OCI-LY1 (cell line): ENCODE measurements at regions not wholly inside any gene's neighbourhood (a gene's known extent, or its start where the extent isn't known, plus 50 kb on each side); places are given as distances from the start of the nearest gene placed in this dataset.

ENCODE experiments used
- H2AFZ ChIP-seq: fragments of 200-600 bp; sonication (generic), shearing (Covaris generic); 2 replicates; pipeline ENCODE4 v1.6.0; 2014; ENCODE audit warnings: antibody characterized with exemption, mild to moderate bottlenecking, low read length
- H3F3A ChIP-seq: fragments of 200-600 bp; sonication (generic), shearing (Covaris generic); 2 replicates; pipeline ENCODE4 v1.6.0; 2014; ENCODE audit warnings: mild to moderate bottlenecking, antibody characterized with exemption, low read length, moderate library complexity; ENCODE audit not compliant: insufficient read depth
- H3K27ac ChIP-seq: fragments of 200-600 bp; sonication (generic); 2 replicates; pipeline ENCODE4 v1.5.1; 2014; ENCODE audit warnings: low read length, mixed run types, mild to moderate bottlenecking, low read depth; ENCODE audit not compliant: poor library complexity, severe bottlenecking
- H3K27me3 ChIP-seq: fragments of 200-600 bp; sonication (generic); 2 replicates; pipeline ENCODE4 v1.6.0; 2014; ENCODE audit warnings: antibody characterized with exemption, mild to moderate bottlenecking, low read length, moderate library complexity; ENCODE audit not compliant: insufficient read depth
- H3K36me3 ChIP-seq: fragments of 200-600 bp; sonication (generic); 2 replicates; pipeline ENCODE4 v1.6.1; 2014; ENCODE audit warnings: mild to moderate bottlenecking, antibody characterized with exemption, low read length, moderate library complexity, mixed read lengths; ENCODE audit not compliant: insufficient read depth
- H3K4me1 ChIP-seq: fragments of 200-600 bp; sonication (generic); 2 replicates; pipeline ENCODE4 v1.5.1; 2014; ENCODE audit warnings: mild to moderate bottlenecking, low read length, moderate library complexity; ENCODE audit not compliant: insufficient read depth, severe bottlenecking
- H3K4me2 ChIP-seq: fragments of 200-600 bp; sonication (generic), shearing (Covaris generic); 2 replicates; pipeline ENCODE4 v1.6.1; 2014; ENCODE audit warnings: low read length
- H3K4me3 ChIP-seq: fragments of 200-600 bp; sonication (generic); 2 replicates; pipeline ENCODE4 v1.5.1; 2014; ENCODE audit warnings: low read length, low read depth, mild to moderate bottlenecking, mixed read lengths; ENCODE audit not compliant: poor library complexity, severe bottlenecking
- H3K79me2 ChIP-seq: fragments of 200-600 bp; shearing (Covaris generic); 2 replicates; pipeline ENCODE4 v1.6.1; 2016; ENCODE audit warnings: mixed run types, low read length, mixed read lengths; ENCODE audit not compliant: insufficient read depth
- H3K9ac ChIP-seq: fragments of 200-600 bp; sonication (generic), shearing (Covaris generic); 2 replicates; pipeline ENCODE4 v1.6.1; 2014; ENCODE audit warnings: mild to moderate bottlenecking, low read length, mixed read lengths
- H3K9me2 ChIP-seq: fragments of 200-600 bp; sonication (generic), shearing (Covaris generic); 2 replicates; pipeline ENCODE4 v1.6.1; 2014; ENCODE audit warnings: low read depth, mild to moderate bottlenecking, low read length, mixed read lengths
- H3K9me3 ChIP-seq: fragments of 200-600 bp; shearing (Covaris generic); 2 replicates; pipeline ENCODE4 v1.6.1; 2014; ENCODE audit warnings: low read length, mixed read lengths
- H4K20me1 ChIP-seq: fragments of 200-600 bp; sonication (generic), shearing (Covaris generic); 2 replicates; pipeline ENCODE4 v1.6.0; 2016; ENCODE audit warnings: mild to moderate bottlenecking, low read length; ENCODE audit not compliant: insufficient read depth
- EZH2 ChIP-seq: fragments of 200-600 bp; sonication (generic), shearing (Covaris generic); IDR thresholded peaks from 2 replicates; pipeline ENCODE4 v1.8.0; 2017; ENCODE audit warnings: borderline replicate concordance, mixed run types, mild to moderate bottlenecking, antibody characterized with exemption, low read length, moderate library complexity, mixed read lengths
- TF ChIP-seq, protein P1 (sequence below): fragments of 200-600 bp; sonication (generic), shearing (Covaris generic); IDR thresholded peaks from 2 replicates; pipeline ENCODE4 v1.5.1; 2017; ENCODE audit warnings: mild to moderate bottlenecking, antibody characterized with exemption, low read length, moderate library complexity, mixed read lengths

DNA sequence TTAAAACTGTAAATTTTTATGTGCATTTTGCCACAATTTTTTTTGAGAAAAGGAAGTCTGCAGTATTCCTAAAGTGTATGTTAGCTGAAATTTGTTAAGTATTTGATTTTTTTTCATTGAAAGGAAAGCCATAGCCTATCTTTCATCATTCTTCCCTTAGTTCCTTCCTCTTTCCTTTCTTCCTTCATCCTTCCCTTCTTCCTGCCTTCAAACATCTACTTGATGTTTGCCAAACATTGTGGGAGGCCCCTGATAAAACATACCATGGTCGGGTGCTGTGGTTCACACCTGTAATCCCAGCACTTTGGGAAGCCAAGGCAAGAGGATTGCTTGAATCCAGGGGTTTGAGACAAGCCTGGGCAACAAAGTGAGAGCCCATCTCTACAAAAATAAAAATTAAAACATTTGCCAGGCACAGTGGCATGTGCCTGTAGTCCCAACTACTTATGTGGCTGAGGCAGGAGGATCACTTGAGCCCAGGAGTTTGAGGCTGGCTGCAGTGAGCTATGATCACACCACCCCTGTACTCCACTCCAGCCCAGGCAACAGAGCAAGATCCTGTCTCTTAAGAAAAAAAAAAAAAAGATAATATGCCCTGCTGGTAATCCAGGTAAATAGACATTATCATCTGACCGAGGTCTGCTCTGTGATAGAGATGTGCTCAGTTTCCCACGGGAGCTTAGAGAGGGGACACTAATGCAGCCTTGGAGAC lies 62.9 kb upstream of the FOXN2 start:
- no peaks in the 10 kb centered on the region for H3K4me1 ChIP-seq
- H3K9me2 ChIP-seq: no peaks in the 10 kb centered on the region
- no peak overlapping the region for H3K27ac ChIP-seq
- H3K4me3 ChIP-seq: no peak overlapping the region
- no peak overlapping the region for H3K9ac ChIP-seq
- H3K36me3 ChIP-seq: no peaks in the 10 kb centered on the region
- H3K9me3 ChIP-seq: no peaks in the 10 kb centered on the region
- H3F3A ChIP-seq: no peaks in the 10 kb centered on the region
- H2AFZ ChIP-seq: no peak overlapping the region
- no peak overlapping the region for H3K4me2 ChIP-seq
- no peaks in the 10 kb centered on the region for H4K20me1 ChIP-seq
- no peaks in the 10 kb centered on the region for H3K79me2 ChIP-seq
- TF ChIP-seq EZH2: no peak
- TF ChIP-seq, protein P1, sequence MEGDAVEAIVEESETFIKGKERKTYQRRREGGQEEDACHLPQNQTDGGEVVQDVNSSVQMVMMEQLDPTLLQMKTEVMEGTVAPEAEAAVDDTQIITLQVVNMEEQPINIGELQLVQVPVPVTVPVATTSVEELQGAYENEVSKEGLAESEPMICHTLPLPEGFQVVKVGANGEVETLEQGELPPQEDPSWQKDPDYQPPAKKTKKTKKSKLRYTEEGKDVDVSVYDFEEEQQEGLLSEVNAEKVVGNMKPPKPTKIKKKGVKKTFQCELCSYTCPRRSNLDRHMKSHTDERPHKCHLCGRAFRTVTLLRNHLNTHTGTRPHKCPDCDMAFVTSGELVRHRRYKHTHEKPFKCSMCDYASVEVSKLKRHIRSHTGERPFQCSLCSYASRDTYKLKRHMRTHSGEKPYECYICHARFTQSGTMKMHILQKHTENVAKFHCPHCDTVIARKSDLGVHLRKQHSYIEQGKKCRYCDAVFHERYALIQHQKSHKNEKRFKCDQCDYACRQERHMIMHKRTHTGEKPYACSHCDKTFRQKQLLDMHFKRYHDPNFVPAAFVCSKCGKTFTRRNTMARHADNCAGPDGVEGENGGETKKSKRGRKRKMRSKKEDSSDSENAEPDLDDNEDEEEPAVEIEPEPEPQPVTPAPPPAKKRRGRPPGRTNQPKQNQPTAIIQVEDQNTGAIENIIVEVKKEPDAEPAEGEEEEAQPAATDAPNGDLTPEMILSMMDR: no peak
- H3K27me3 ChIP-seq: no peaks in the 10 kb centered on the region

DNA sequence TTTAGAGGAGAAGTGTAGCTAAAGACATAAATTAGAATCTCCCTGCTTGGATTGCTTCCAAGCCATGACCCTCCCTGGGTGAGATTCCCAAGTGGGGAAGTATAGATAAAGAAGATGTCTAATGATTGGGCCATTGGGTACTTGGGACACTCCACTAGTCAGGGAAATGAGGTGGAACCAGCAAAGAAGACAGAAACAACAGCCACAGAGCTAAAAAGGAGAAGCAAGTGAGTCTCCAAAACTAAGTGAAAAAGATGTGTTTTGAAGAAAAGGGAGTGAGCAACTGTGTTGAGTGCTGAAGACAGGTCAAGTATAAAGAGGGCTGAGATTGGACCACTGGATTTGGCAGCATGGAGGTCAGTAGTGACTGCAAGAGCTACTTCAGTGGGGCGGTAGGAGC lies 61.2 kb upstream of the FOXN2 start:
- H2AFZ ChIP-seq: no peak overlapping the region
- TF ChIP-seq, protein P1: no peak
- no peak for TF ChIP-seq EZH2
- no peaks in the 10 kb centered on the region for H3K9me3 ChIP-seq
- no peaks in the 10 kb centered on the region for H4K20me1 ChIP-seq
- no peak overlapping the region for H3K9ac ChIP-seq
- no peaks in the 10 kb centered on the region for H3K27me3 ChIP-seq
- no peaks in the 10 kb centered on the region for H3K9me2 ChIP-seq
- H3K79me2 ChIP-seq: no peaks in the 10 kb centered on the region
- H3K4me1 ChIP-seq: no peaks in the 10 kb centered on the region
- H3K4me2 ChIP-seq: no peak overlapping the region
- no peak overlapping the region for H3K27ac ChIP-seq
- no peaks in the 10 kb centered on the region for H3F3A ChIP-seq
- no peaks in the 10 kb centered on the region for H3K36me3 ChIP-seq
- no peak overlapping the region for H3K4me3 ChIP-seq

DNA sequence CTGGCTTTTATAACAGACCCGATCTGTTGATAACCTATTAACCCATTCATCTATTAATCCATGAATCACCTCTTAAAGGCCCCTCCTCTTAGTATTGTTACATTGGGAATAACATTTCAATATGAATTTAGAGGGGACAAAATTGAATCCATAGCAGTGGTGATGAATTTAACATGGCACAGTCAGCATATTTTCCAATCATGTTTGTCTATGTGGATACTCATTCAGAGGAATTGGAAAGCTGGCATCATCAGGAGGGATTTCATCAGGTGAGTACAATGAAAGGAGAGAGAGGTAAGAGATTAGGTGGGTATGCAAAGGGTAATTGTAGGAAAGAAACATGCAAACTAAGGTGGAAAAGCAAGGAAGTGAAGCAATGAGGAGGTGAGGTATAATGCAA lies 59.6 kb upstream of the FOXN2 start:
- Histone ChIP-seq H3K27ac (no peak overlapping the region), H3K27me3 (no peaks in the 10 kb centered on the region), H3K4me2 (no peak overlapping the region), H2AFZ (no peak overlapping the region), H3K36me3 (no peaks in the 10 kb centered on the region), H3K9me2 (no peaks in the 10 kb centered on the region), H3K4me1 (no peaks in the 10 kb centered on the region), H3F3A (no peaks in the 10 kb centered on the region), H3K9ac (no peak overlapping the region), H3K4me3 (no peak overlapping the region), H4K20me1 (no peaks in the 10 kb centered on the region), H3K79me2 (no peaks in the 10 kb centered on the region), H3K9me3 (no peaks in the 10 kb centered on the region)
- no peak for TF ChIP-seq EZH2
- TF ChIP-seq, protein P1: no peak
